Lower lobe of right lung (tissue), 2 donors: ENCODE measurements at regions not wholly inside any gene's neighbourhood (a gene's known extent, or its start where the extent isn't known, plus 50 kb on each side); places are given as distances from the start of the nearest gene placed in this dataset.

Experiments used
- ATAC-seq, 2 donors: fragments of 200-7000 bp; cut with Tn5 transposase; one replicate each; pipeline ENCODE4 v1.9.1; 2020 to 2022; ENCODE audit warnings: mild to moderate bottlenecking in 2 of 2, moderate library complexity in 2 of 2
- DNase-seq: peaks from one replicate; pipeline ENCODE4 v3.0.0-alpha.2; 2020
- H3K27ac ChIP-seq: fragments of 200-600 bp; one replicate; pipeline ENCODE4 v1.8.0; 2022
- H3K27me3 ChIP-seq: fragments of 200-600 bp; one replicate; pipeline ENCODE4 v1.8.0; 2022; ENCODE audit warnings: low read depth
- H3K36me3 ChIP-seq: fragments of 200-600 bp; one replicate; pipeline ENCODE4 v1.8.0; 2022; ENCODE audit warnings: mild to moderate bottlenecking
- H3K4me1 ChIP-seq: fragments of 200-600 bp; one replicate; pipeline ENCODE4 v1.8.0; 2022
- H3K4me3 ChIP-seq: fragments of 200-600 bp; one replicate; pipeline ENCODE4 v1.8.0; 2022; ENCODE audit warnings: mild to moderate bottlenecking
- H3K9me3 ChIP-seq: fragments of 200-600 bp; one replicate; pipeline ENCODE4 v1.8.0; 2022
- CTCF ChIP-seq: fragments of 200-600 bp; IDR thresholded peaks from one replicate; pipeline ENCODE4 v1.8.0; 2022; ENCODE audit warnings: antibody characterized with exemption, mild to moderate bottlenecking
- intact Hi-C: fragments of 100-400 bp; cut with DNase I; formaldehyde crosslinking; loops from one replicate; pipeline ENCODE4 v1.11.0; 2022
- donor health status: DM: no; HTN: yes; CAD: no; lungs with severe emphysema.

- Histone ChIP-seq H3K4me3 (no peak overlapping the region), H3K36me3 (no peaks in the 10 kb centered on the region), H3K4me1 (no peaks in the 10 kb centered on the region), H3K9me3 (no peaks in the 10 kb centered on the region), H3K27ac (no peak overlapping the region), H3K27me3 (no peaks in the 10 kb centered on the region)
- no peak for DNase-seq
- intact Hi-C loops = no loop called here
- no peak for ATAC-seq
- TF ChIP-seq CTCF = no peak
These were observed 196.6 kb upstream of the EDNRA start for GRCh38 chr4:147284256-147284835.

- TF ChIP-seq CTCF = no peak
These were observed 196.0 kb upstream of the EDNRA start for GRCh38 chr4:147284935-147285334.

GRCh38 chr4:147285751-147286150 lies 195.1 kb upstream of the EDNRA start:
- Histone ChIP-seq H3K36me3 (no peaks in the 10 kb centered on the region), H3K4me1 (no peaks in the 10 kb centered on the region), H3K4me3 (no peak overlapping the region), H3K27ac (no peak overlapping the region), H3K27me3 (no peaks in the 10 kb centered on the region), H3K9me3 (no peaks in the 10 kb centered on the region)
- no peak for TF ChIP-seq CTCF
- intact Hi-C loops = no loop called here
- DNase-seq (no peak), ATAC-seq (no peak)

More at GRCh38 chr4:147284935-147285334, 196.0 kb upstream of the EDNRA start:
- Histone ChIP-seq H3K27me3 (no peaks in the 10 kb centered on the region), H3K4me3 (no peak overlapping the region), H3K4me1 (no peaks in the 10 kb centered on the region), H3K9me3 (no peaks in the 10 kb centered on the region), H3K27ac (no peak overlapping the region), H3K36me3 (no peaks in the 10 kb centered on the region)
- intact Hi-C loops = no loop called here
- ATAC-seq (no peak), DNase-seq (no peak)

- intact Hi-C loops = no loop called here
- no peak for TF ChIP-seq CTCF
- no peaks in the 10 kb centered on the region for H3K27me3 ChIP-seq
- H3K4me3 ChIP-seq = no peak overlapping the region
- ATAC-seq (no peak), DNase-seq (no peak)
- H3K4me1 ChIP-seq = no peaks in the 10 kb centered on the region
- H3K9me3 ChIP-seq = no peaks in the 10 kb centered on the region
- H3K36me3 ChIP-seq = no peaks in the 10 kb centered on the region
- no peak overlapping the region for H3K27ac ChIP-seq
These were observed 193.9 kb upstream of the EDNRA start for GRCh38 chr4:147286846-147287587.

- Histone ChIP-seq H3K27me3 (no peaks in the 10 kb centered on the region), H3K9me3 (no peaks in the 10 kb centered on the region), H3K4me1 (no peaks in the 10 kb centered on the region), H3K27ac (no peak overlapping the region), H3K4me3 (no peak overlapping the region), H3K36me3 (no peaks in the 10 kb centered on the region)
- ATAC-seq (no peak), DNase-seq (no peak)
- no peak for TF ChIP-seq CTCF
- intact Hi-C loops = no loop called here
These were observed 193.4 kb upstream of the EDNRA start for GRCh38 chr4:147287588-147287890.
